Effector memory CD4-positive, alpha-beta T cell (primary cell): ENCODE measurements at regions not wholly inside any gene's neighbourhood (a gene's known extent, or its start where the extent isn't known, plus 50 kb on each side); places are given as distances from the start of the nearest gene placed in this dataset.

ENCODE experiments used
- DNase-seq, 3 donors: peaks; one replicate each; pipeline ENCODE4 v3.0.0-alpha.2; 2020
- H3K27ac ChIP-seq: 2 replicates; pipeline ENCODE4 v1.7.0; 2013; ENCODE audit warnings: mild to moderate bottlenecking, low read length, moderate library complexity; ENCODE audit not compliant: insufficient read depth, poor library complexity, severe bottlenecking
- H3K27me3 ChIP-seq: replicated peaks from 2 replicates; pipeline ENCODE4 v1.7.0; 2013; ENCODE audit warnings: mild to moderate bottlenecking, low read length; ENCODE audit not compliant: insufficient read depth, control insufficient read depth, poor library complexity, severe bottlenecking
- H3K36me3 ChIP-seq: 2 replicates; pipeline ENCODE4 v1.7.0; 2013; ENCODE audit warnings: mild to moderate bottlenecking, low read length, moderate library complexity; ENCODE audit not compliant: control insufficient read depth, insufficient read depth
- H3K4me1 ChIP-seq: 2 replicates; pipeline ENCODE4 v1.7.0; 2013; ENCODE audit warnings: low read length, mild to moderate bottlenecking; ENCODE audit not compliant: control insufficient read depth, insufficient read depth, poor library complexity, severe bottlenecking
- H3K4me3 ChIP-seq: 2 replicates; pipeline ENCODE4 v1.7.0; 2013; ENCODE audit warnings: low read length, low read depth, mild to moderate bottlenecking; ENCODE audit not compliant: insufficient read depth, poor library complexity, severe bottlenecking
- H3K9me3 ChIP-seq: 2 replicates; pipeline ENCODE4 v1.7.0; 2013; ENCODE audit warnings: mild to moderate bottlenecking, low read length, moderate library complexity; ENCODE audit not compliant: control insufficient read depth

DNA sequence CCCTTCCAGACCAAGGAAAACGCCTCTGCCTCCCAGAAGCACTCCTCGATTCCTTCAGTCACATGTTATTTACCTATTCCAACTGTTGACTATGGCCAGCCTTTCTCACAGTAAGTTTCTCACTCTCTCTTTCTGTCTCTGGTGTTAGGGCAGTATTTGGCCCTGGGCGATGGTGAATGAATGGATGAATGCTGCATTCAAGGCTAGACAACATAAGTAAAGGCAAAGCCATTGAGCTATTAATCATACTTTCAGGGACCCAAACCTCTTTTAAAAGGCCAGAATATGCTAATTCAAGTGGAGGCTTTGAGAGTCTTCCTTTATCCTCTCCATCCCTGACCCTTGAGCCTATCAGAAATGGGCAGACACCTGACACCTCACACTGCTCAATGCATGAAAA lies 78.5 kb downstream of the SEC61B start:
- Histone ChIP-seq H3K27ac (no peak overlapping the region), H3K4me1 (no peaks in the 10 kb centered on the region), H3K9me3 (no peaks in the 10 kb centered on the region), H3K27me3 (no peaks in the 10 kb centered on the region), H3K4me3 (no peak overlapping the region), H3K36me3 (no peaks in the 10 kb centered on the region)
- DNase-seq = no peak

DNA sequence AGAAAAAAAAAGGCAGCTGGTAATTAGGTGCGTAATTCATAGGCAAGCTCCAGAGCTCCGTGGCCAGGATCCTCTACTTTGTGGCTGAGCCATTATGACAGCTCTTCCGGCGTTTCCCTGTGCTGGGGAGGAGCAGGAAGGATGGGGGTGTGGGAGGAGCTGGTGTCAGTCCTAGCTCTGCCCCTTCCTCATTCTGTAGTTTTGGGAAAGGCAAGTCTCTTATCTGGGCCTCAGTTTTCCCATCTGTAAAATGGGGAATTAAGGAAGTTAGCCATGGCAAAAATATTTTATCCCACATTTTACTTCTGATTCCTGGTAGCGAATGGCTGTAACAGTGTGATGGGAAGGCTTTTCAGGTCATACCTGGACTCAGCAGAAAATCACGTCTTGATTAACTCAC lies 81.1 kb downstream of the SEC61B start:
- Histone ChIP-seq H3K27ac (no peak overlapping the region), H3K4me3 (no peak overlapping the region), H3K36me3 (no peaks in the 10 kb centered on the region), H3K27me3 (no peaks in the 10 kb centered on the region), H3K9me3 (no peaks in the 10 kb centered on the region), H3K4me1 (no peaks in the 10 kb centered on the region)
- no peak for DNase-seq

DNA sequence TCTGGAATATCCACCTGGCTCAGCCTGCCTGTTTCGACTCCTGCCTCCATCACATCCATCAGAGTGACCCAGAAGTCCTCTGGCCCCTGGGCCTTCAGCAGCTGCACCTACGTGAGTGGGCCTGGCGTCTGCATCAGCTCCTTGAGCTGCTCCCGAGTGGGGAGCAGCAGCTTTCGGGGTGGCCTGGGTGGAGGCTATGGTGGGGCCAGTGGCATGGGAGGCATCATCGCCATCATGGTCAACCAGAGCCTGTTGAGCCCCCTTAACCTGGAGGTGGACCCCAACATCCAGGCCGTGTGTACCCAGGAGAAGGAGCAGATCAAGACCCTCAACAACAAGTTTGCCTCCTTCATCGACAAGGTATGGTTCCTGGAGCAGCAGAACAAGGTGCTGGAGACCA lies 83.0 kb downstream of the SEC61B start:
- Histone ChIP-seq H3K4me3 (no peak overlapping the region), H3K4me1 (no peaks in the 10 kb centered on the region), H3K27me3 (no peaks in the 10 kb centered on the region), H3K27ac (no peak overlapping the region), H3K9me3 (no peaks in the 10 kb centered on the region), H3K36me3 (no peaks in the 10 kb centered on the region)
- DNase-seq = no peak

DNA sequence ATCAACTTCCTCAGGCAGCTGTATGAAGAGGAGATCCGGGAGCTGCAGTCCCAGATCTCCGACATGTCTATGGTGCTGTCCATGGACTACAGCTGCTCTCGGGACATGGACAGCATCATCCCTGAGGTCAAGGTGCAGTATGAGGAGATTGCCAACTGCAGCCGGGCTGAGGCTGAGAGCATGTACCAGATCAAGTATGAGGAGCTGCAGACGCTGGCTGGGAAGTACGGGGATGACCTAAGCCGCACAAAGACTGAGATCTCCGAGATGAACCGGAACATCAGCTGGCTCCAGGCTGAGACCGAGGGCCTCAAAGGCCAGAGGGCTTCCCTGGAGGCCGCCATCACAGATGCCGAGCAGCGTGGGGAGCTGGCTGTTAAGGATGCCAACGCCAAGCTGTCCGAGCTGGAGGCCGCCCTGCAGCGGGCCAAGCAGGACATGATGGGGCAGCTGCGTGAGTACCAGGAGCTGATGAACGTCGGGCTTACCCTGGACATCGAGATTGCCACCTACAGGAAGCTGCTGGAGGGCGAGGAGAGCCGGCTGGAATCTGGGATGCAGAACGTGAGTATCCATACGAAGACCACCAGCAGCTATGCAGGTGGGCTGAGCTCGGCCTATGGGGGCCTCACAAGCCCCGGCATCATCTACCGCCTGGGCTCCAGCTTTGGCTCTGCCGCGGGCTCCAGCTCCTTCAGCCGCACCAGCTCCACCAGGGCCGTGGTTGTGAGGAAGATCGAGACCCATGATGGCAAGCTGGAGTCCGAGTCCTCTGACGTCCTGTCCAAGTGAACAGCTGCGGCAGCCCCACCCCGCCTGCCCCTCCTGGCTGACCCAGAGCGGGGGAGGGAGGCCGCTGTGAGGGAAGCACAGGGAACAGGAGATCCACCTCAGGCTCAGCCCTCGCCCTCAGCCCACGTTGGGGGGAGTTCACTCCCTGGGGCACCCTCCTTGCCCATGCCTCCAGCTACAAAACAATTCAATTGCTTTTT lies 84.0 kb downstream of the SEC61B start:
- H3K9me3 ChIP-seq = no peaks in the 10 kb centered on the region
- no peaks in the 10 kb centered on the region for H3K36me3 ChIP-seq
- no peaks in the 10 kb centered on the region for H3K4me1 ChIP-seq
- DNase-seq = no peak
- no peaks in the 10 kb centered on the region for H3K27me3 ChIP-seq
- no peak overlapping the region for H3K27ac ChIP-seq
- no peak overlapping the region for H3K4me3 ChIP-seq

DNA sequence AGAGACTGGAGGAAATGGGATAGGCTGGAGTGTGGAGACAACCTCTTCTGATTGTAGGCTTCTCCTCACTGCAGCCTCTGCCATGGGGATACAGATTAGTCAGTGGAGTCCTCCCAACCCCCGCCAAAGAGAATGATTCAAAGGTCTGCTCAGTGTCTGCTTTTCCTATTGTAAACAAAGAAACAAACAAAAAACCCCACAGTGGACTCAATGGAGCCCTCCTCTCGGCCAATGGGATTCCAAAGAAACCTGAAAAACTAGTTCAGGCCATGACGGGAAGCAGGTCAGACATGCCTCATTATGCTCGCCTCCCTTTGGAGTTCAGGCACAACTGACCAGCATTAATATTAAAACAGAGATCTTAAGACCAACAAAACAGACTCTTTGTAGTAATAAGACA lies 85.8 kb downstream of the SEC61B start:
- H3K4me1 ChIP-seq = no peaks in the 10 kb centered on the region
- no peaks in the 10 kb centered on the region for H3K27me3 ChIP-seq
- no peak overlapping the region for H3K27ac ChIP-seq
- no peaks in the 10 kb centered on the region for H3K36me3 ChIP-seq
- H3K4me3 ChIP-seq = no peak overlapping the region
- no peak for DNase-seq
- no peaks in the 10 kb centered on the region for H3K9me3 ChIP-seq

DNA sequence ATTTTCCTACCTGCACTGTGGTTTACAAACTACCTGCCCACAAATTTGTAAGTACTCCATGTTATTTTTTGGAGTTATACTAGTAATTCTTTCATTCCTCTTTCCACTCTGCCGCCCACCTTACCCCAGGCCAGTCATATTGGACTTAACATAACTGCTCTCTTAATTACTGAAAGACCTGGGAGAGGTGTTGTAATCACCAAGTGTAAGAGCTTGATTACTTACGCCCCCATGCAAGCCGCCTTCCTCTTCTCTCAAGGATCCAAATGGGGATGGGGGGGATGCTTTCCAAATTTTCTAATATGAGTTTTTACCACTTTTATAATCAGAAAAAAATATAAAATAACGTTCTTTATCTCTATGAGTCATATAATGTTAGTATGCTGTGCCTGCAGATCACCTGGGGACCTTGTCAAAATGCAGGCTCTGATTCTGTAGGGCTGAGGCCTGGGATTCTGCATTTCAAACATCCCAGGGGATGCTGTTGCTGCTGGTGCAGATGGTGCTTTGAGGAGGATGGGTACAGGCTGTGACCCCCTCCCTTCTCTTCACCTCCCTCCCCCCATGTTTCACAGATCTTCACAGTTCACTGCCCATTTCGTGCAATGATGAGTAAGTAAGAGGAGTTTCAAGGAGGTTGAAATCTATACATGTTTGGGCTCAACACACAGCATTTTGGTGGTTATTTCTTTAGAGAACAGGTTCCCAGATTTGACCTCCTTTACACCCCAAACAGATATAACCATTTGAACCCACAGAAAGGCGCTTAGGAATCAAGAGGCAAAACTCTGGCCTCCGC lies 87.3 kb downstream of the SEC61B start:
- Histone ChIP-seq H3K9me3 (no peaks in the 10 kb centered on the region), H3K4me3 (no peak overlapping the region), H3K36me3 (no peaks in the 10 kb centered on the region), H3K27ac (no peak overlapping the region), H3K27me3 (no peaks in the 10 kb centered on the region), H3K4me1 (no peaks in the 10 kb centered on the region)
- DNase-seq = no peak

DNA sequence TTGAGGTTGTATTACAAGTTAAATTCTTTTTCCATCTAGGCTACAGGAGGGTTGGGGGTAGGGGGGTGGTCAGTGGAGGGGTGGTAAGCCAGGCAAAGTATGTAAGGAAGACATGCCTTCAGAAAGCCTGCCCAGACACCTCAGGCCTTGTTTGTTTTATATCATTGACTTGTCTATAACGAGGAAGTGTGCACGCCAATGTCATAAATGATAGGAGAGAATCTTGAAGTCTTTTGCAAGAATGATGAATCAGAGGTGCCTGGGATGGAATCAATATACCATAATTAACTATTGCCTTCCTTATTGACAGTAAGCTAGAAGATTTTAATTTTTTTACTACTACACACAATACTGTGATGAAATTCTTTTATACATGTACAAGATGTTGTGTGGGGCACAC lies 90.7 kb downstream of the SEC61B start:
- no peaks in the 10 kb centered on the region for H3K27me3 ChIP-seq
- H3K9me3 ChIP-seq = no peaks in the 10 kb centered on the region
- H3K4me3 ChIP-seq = no peak overlapping the region
- no peaks in the 10 kb centered on the region for H3K36me3 ChIP-seq
- DNase-seq = no peak
- H3K4me1 ChIP-seq = no peaks in the 10 kb centered on the region
- H3K27ac ChIP-seq = no peak overlapping the region

DNA sequence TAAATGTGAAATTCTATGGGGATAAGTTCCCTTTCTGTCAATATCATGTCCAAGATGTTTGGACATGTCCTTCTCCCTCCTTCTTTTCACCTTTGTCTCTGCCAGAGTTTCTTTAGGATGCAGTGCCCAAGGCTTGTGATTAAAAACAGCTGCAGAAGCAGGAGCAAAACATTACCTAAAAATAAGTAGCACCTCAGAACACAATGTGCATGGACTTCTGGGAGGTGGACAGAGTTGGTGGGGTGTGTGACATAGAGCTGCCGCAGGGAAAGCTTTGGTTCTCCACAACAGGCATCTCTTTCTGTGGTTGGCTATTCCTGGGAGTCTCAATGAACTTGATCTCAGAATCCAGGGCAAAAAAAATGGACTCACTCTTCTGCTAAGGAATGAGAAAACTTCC lies 97.0 kb downstream of the SEC61B start:
- Histone ChIP-seq H3K36me3 (no peaks in the 10 kb centered on the region), H3K27ac (no peak overlapping the region), H3K4me3 (no peak overlapping the region), H3K27me3 (no peaks in the 10 kb centered on the region), H3K4me1 (no peaks in the 10 kb centered on the region), H3K9me3 (no peaks in the 10 kb centered on the region)
- no peak for DNase-seq

DNA sequence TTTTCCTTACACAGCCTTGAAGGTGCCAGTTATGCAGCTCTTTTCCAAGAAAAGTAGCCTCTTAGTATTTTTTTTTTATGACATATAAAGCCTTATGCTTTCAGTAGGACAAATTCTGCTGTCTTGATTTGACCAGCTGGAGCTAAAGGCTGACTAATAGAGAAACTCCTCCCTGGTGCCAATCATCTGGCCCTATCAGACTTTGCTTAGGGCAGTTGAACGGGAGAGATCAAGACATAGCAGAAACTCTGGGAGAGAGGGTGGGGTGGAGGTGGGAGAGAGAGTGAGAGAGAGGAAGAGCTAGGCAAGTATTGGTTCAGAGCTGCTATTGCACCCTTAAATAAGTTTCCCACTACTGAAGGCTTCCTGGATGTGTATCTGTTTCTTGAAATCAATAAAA lies 100.2 kb downstream of the SEC61B start:
- H3K9me3 ChIP-seq = no peaks in the 10 kb centered on the region
- no peaks in the 10 kb centered on the region for H3K4me1 ChIP-seq
- H3K27me3 ChIP-seq = no peaks in the 10 kb centered on the region
- no peak overlapping the region for H3K4me3 ChIP-seq
- H3K36me3 ChIP-seq = no peaks in the 10 kb centered on the region
- H3K27ac ChIP-seq = no peak overlapping the region
- no peak for DNase-seq
